ENCODE measurements at regions not wholly inside any gene's neighbourhood (a gene's known extent, or its start where the extent isn't known, plus 50 kb on each side); places are given as distances from the start of the nearest gene placed in this dataset.

DNA sequence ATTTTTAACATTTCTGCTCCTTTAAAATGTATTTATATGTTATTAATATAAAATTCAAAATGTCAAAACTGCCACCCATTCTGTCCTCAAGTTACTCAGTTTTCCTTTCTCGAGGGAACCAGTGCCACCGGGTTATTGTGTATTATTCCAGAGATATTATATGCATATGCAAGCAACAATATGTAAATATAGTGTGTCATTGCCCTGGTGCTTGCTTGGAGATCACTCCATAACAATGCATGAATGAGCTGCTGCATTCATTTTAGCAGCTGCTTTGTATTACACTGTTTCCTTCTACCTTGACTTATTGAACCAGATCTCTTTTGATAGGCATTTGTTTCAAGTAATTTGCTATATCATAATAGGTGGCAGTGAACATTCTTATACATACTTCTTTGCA lies 509.1 kb downstream of the MCTP2 start:
- TF ChIP-seq, protein P1, sequence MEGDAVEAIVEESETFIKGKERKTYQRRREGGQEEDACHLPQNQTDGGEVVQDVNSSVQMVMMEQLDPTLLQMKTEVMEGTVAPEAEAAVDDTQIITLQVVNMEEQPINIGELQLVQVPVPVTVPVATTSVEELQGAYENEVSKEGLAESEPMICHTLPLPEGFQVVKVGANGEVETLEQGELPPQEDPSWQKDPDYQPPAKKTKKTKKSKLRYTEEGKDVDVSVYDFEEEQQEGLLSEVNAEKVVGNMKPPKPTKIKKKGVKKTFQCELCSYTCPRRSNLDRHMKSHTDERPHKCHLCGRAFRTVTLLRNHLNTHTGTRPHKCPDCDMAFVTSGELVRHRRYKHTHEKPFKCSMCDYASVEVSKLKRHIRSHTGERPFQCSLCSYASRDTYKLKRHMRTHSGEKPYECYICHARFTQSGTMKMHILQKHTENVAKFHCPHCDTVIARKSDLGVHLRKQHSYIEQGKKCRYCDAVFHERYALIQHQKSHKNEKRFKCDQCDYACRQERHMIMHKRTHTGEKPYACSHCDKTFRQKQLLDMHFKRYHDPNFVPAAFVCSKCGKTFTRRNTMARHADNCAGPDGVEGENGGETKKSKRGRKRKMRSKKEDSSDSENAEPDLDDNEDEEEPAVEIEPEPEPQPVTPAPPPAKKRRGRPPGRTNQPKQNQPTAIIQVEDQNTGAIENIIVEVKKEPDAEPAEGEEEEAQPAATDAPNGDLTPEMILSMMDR (conservative IDR thresholded peaks at IDR 0.05; ENCODE audit: low read depth, low read length), result no peak
- no peak for TF ChIP-seq EZH2 (IDR thresholded peaks at IDR 0.05; ENCODE audit: borderline replicate concordance, low read depth, low read length, poor library complexity, severe bottlenecking)
